Smooth muscle cell (in vitro differentiated cells): ENCODE measurements at regions not wholly inside any gene's neighbourhood (a gene's known extent, or its start where the extent isn't known, plus 50 kb on each side); places are given as distances from the start of the nearest gene placed in this dataset.

Source experiments
- DNase-seq: peaks from one replicate; lab custom pipeline; 2025; ENCODE audit not compliant: unreplicated experiment; lab: John Stamatoyannopoulos, UW
- H2AFZ ChIP-seq: fragments of 200-600 bp; sonication (generic); 2 replicates; pipeline ENCODE4 v1.6.0; 2016; ENCODE audit warnings: antibody characterized with exemption, low read depth, mild to moderate bottlenecking
- H3F3A ChIP-seq: fragments of 200-600 bp; sonication (generic); 2 replicates; pipeline ENCODE4 v1.6.0; 2017; ENCODE audit warnings: antibody characterized with exemption, low read depth
- H3K27ac ChIP-seq: fragments of 200-600 bp; sonication (generic); 2 replicates; pipeline ENCODE4 v1.5.1; 2016; ENCODE audit warnings: low read depth, mild to moderate bottlenecking
- H3K27me3 ChIP-seq: fragments of 200-600 bp; sonication (generic); 2 replicates; pipeline ENCODE4 v1.6.1; 2016; ENCODE audit warnings: low read depth, mild to moderate bottlenecking
- H3K36me3 ChIP-seq: fragments of 200-600 bp; sonication (generic); 2 replicates; pipeline ENCODE4 v1.5.1; 2016; ENCODE audit warnings: low read depth
- H3K4me1 ChIP-seq: fragments of 200-600 bp; sonication (generic); 2 replicates; pipeline ENCODE4 v1.5.1; 2016; ENCODE audit warnings: low read depth
- H3K4me2 ChIP-seq: fragments of 200-600 bp; sonication (generic); 2 replicates; pipeline ENCODE4 v1.6.0; 2016; ENCODE audit warnings: mild to moderate bottlenecking
- H3K4me3 ChIP-seq: fragments of 200-600 bp; sonication (generic); 2 replicates; pipeline ENCODE4 v1.5.1; 2016; ENCODE audit warnings: mild to moderate bottlenecking
- H3K79me2 ChIP-seq: fragments of 200-600 bp; sonication (generic); 2 replicates; pipeline ENCODE4 v1.6.0; 2016; ENCODE audit warnings: low read depth, mild to moderate bottlenecking
- H3K9ac ChIP-seq: fragments of 200-600 bp; sonication (generic); 2 replicates; pipeline ENCODE4 v1.6.0; 2016; ENCODE audit warnings: low read depth
- H3K9me3 ChIP-seq: fragments of 200-600 bp; sonication (generic); replicated peaks from 2 replicates; pipeline ENCODE4 v1.5.1; 2016; ENCODE audit warnings: low read depth
- H4K20me1 ChIP-seq: fragments of 200-600 bp; sonication (generic); 2 replicates; pipeline ENCODE4 v1.6.0; 2016; ENCODE audit warnings: low read depth
- CTCF ChIP-seq: fragments of 200-600 bp; sonication (generic); IDR thresholded peaks from 2 replicates; pipeline ENCODE4 v1.5.1; 2017; ENCODE audit warnings: borderline replicate concordance, mild to moderate bottlenecking, antibody characterized with exemption; ENCODE audit not compliant: insufficient read depth, poor library complexity, severe bottlenecking
- WGBS: methylation state at CpG from one replicate; pipeline ENCODE4 v1.1.7; 2016; ENCODE audit warnings: low lambda C conversion rate; 5-methylcytosine and 5-hydroxymethylcytosine counted together

GRCh38 chrX:99384594-99385374 lies 1025.3 kb downstream of the PCDH19 start:
- no peak overlapping the region for H3K4me3 ChIP-seq
- H3K4me2 ChIP-seq: no peak overlapping the region
- no peak for TF ChIP-seq CTCF
- no peaks in the 10 kb centered on the region for H3K36me3 ChIP-seq
- no peaks in the 10 kb centered on the region for H3K9me3 ChIP-seq
- no peaks in the 10 kb centered on the region for H3K79me2 ChIP-seq
- WGBS: 79% methylated on average over 5 of the region's 5 CpGs
- no peak overlapping the region for H3K27ac ChIP-seq
- no peak overlapping the region for H3K9ac ChIP-seq
- no peaks in the 10 kb centered on the region for H4K20me1 ChIP-seq
- no peaks in the 10 kb centered on the region for H3F3A ChIP-seq
- DNase-seq: no peak
- no peaks in the 10 kb centered on the region for H3K27me3 ChIP-seq
- no peak overlapping the region for H2AFZ ChIP-seq
- H3K4me1 ChIP-seq: no peaks in the 10 kb centered on the region

GRCh38 chrX:99383786-99384185 lies 1026.3 kb downstream of the PCDH19 start:
- H2AFZ ChIP-seq: no peak overlapping the region
- H3K4me3 ChIP-seq: no peak overlapping the region
- H4K20me1 ChIP-seq: no peaks in the 10 kb centered on the region
- H3K27me3 ChIP-seq: no peaks in the 10 kb centered on the region
- WGBS: 83% methylated on average over 5 of the region's 5 CpGs
- DNase-seq: no peak
- H3K4me2 ChIP-seq: no peak overlapping the region
- no peak overlapping the region for H3K9ac ChIP-seq
- no peaks in the 10 kb centered on the region for H3K9me3 ChIP-seq
- H3K79me2 ChIP-seq: no peaks in the 10 kb centered on the region
- TF ChIP-seq CTCF: no peak
- no peak overlapping the region for H3K27ac ChIP-seq
- H3K4me1 ChIP-seq: no peaks in the 10 kb centered on the region
- no peaks in the 10 kb centered on the region for H3F3A ChIP-seq
- no peaks in the 10 kb centered on the region for H3K36me3 ChIP-seq

- H4K20me1 ChIP-seq: no peaks in the 10 kb centered on the region
- no peak overlapping the region for H3K9ac ChIP-seq
- H3K4me2 ChIP-seq: no peak overlapping the region
- H3F3A ChIP-seq: no peaks in the 10 kb centered on the region
- H3K9me3 ChIP-seq: no peaks in the 10 kb centered on the region
- TF ChIP-seq CTCF: no peak
- H3K4me1 ChIP-seq: no peaks in the 10 kb centered on the region
- H3K4me3 ChIP-seq: no peak overlapping the region
- H3K79me2 ChIP-seq: no peaks in the 10 kb centered on the region
- no peaks in the 10 kb centered on the region for H3K27me3 ChIP-seq
- WGBS: 94% methylated on average over 35 of the region's 53 CpGs
- no peak overlapping the region for H3K27ac ChIP-seq
- H2AFZ ChIP-seq: no peak overlapping the region
- DNase-seq: no peak
- H3K36me3 ChIP-seq: no peaks in the 10 kb centered on the region
These were observed 1038.0 kb downstream of the PCDH19 start for GRCh38 chrX:99371976-99372595.
